Activated CD4-positive, alpha-beta T cell treated with anti-CD3 and anti-CD28 coated beads for 4 hours (primary cell): ENCODE measurements at regions not wholly inside any gene's neighbourhood (a gene's known extent, or its start where the extent isn't known, plus 50 kb on each side); places are given as distances from the start of the nearest gene placed in this dataset.

ENCODE experiments used
- DNase-seq, 2 donors: peaks; one replicate each; pipeline ENCODE4 v3.0.0-alpha.2; 2020

GRCh38 chr9:79173932-79174331 lies 397.8 kb upstream of the TLE4 start:
- DNase-seq = no peak

- DNase-seq = no peak
These were observed 395.6 kb upstream of the TLE4 start for GRCh38 chr9:79176014-79176697.

GRCh38 chr9:79184831-79185230 lies 386.9 kb upstream of the TLE4 start:
- DNase-seq = no peak

GRCh38 chr9:79185866-79186265 lies 385.9 kb upstream of the TLE4 start:
- no peak for DNase-seq

- DNase-seq = no peak
These were observed 382.2 kb upstream of the TLE4 start for GRCh38 chr9:79189511-79189924.

- no peak for DNase-seq
These were observed 378.8 kb upstream of the TLE4 start for GRCh38 chr9:79193001-79193400.

GRCh38 chr9:79193501-79194223 lies 378.1 kb upstream of the TLE4 start:
- no peak for DNase-seq

- DNase-seq = no peak
These were observed 375.9 kb upstream of the TLE4 start for GRCh38 chr9:79195879-79196278.

- DNase-seq = no peak
These were observed 375.2 kb upstream of the TLE4 start for GRCh38 chr9:79196606-79197005.

- no peak for DNase-seq
These were observed 371.4 kb upstream of the TLE4 start for GRCh38 chr9:79200336-79200735.

- no peak for DNase-seq
These were observed 370.1 kb upstream of the TLE4 start for GRCh38 chr9:79201636-79202035.

- no peak for DNase-seq
These were observed 362.9 kb upstream of the TLE4 start for GRCh38 chr9:79208791-79209396.

GRCh38 chr9:79210541-79211243 lies 361.1 kb upstream of the TLE4 start:
- no peak for DNase-seq

- no peak for DNase-seq
These were observed 358.2 kb upstream of the TLE4 start for GRCh38 chr9:79213417-79214125.

GRCh38 chr9:79215821-79216220 lies 355.9 kb upstream of the TLE4 start:
- no peak for DNase-seq

- DNase-seq = no peak
These were observed 351.5 kb upstream of the TLE4 start for GRCh38 chr9:79220251-79220650.

GRCh38 chr9:79220666-79221065 lies 351.1 kb upstream of the TLE4 start:
- no peak for DNase-seq

GRCh38 chr9:79221084-79221483 lies 350.7 kb upstream of the TLE4 start:
- DNase-seq = no peak

- no peak for DNase-seq
These were observed 349.3 kb upstream of the TLE4 start for GRCh38 chr9:79222483-79222882.

GRCh38 chr9:79224672-79225433 lies 346.9 kb upstream of the TLE4 start:
- DNase-seq = no peak

GRCh38 chr9:79233542-79233941 lies 338.2 kb upstream of the TLE4 start:
- no peak for DNase-seq

GRCh38 chr9:79236466-79236865 lies 335.3 kb upstream of the TLE4 start:
- no peak for DNase-seq
